AG10803 (cell line): ENCODE measurements at regions not wholly inside any gene's neighbourhood (a gene's known extent, or its start where the extent isn't known, plus 50 kb on each side); places are given as distances from the start of the nearest gene placed in this dataset.

Source experiments
- DNase-seq: peaks from one replicate; pipeline ENCODE4 v3.0.0; 2010; ENCODE audit warnings: low read depth
- H3K4me3 ChIP-seq: 2 replicates; pipeline ENCODE4 v1.5.1; 2011; ENCODE audit warnings: mild to moderate bottlenecking, low read length, control low read depth
- TF ChIP-seq, protein P1 (sequence below): conservative IDR thresholded peaks from 2 replicates; pipeline ENCODE4 v1.5.1; 2011; ENCODE audit warnings: mild to moderate bottlenecking, low read length, control low read depth, inconsistent platforms

DNA sequence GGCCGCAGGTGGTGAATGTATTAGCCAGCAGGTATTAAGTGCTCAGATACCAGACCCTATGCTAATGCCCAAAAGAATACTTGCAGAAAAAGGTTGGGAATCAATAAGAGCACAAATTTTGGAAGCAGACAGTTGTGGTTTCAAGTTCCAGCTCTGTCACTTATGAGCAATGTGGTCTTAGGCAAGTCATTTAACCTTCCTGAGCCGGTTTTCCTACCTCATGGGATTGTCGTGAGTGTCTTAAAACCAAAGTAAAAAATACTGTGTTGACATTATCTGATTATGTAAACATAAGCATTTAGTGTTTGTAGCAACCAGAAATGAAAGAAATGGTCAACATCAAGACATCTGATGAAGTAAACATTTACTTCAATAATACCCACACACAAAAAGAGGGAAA is 93.0 kb upstream of the CHST9 start:
- no peak for DNase-seq
- TF ChIP-seq, protein P1, sequence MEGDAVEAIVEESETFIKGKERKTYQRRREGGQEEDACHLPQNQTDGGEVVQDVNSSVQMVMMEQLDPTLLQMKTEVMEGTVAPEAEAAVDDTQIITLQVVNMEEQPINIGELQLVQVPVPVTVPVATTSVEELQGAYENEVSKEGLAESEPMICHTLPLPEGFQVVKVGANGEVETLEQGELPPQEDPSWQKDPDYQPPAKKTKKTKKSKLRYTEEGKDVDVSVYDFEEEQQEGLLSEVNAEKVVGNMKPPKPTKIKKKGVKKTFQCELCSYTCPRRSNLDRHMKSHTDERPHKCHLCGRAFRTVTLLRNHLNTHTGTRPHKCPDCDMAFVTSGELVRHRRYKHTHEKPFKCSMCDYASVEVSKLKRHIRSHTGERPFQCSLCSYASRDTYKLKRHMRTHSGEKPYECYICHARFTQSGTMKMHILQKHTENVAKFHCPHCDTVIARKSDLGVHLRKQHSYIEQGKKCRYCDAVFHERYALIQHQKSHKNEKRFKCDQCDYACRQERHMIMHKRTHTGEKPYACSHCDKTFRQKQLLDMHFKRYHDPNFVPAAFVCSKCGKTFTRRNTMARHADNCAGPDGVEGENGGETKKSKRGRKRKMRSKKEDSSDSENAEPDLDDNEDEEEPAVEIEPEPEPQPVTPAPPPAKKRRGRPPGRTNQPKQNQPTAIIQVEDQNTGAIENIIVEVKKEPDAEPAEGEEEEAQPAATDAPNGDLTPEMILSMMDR, result no peak
- H3K4me3 ChIP-seq, result no peak overlapping the region

DNA sequence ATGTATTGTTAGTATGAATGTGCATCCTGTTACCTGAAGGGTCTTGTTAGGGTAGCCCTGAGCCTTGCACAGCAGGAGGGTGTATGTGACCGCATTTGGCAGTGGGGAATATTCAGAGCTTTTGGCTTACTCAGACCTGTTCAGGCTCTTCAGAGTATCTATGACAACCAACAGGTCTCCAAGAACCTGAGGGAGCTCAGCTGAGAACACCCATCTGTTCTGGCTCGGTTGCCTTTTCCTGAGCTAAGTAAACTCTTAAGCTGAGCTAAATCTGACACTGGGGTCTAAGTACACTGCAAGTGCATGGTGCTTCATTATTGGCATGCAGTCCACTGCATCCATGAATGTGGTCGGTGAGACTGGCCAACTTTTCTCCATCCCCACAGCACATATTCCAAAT is 92.4 kb upstream of the CHST9 start:
- DNase-seq, result no peak
- TF ChIP-seq, protein P1, result no peak
- no peak overlapping the region for H3K4me3 ChIP-seq

DNA sequence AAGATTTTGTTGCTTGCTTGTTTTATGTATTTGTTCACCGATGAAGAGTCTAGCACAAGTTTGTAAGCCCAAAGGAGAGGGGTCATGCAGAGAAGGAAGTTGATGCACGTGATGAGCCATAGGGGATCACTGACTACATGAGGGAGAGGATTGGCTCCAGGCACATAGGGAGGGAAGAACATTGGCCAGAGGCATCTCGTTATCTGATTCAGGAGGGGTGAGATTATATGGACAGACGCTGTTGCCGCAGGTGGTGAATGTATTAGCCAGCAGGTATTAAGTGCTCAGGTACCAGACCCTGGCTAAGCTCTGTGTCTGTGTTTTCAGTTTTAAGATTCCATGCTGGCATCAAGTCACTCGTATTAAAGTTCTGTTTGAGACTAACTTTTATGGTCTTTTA is 91.8 kb upstream of the CHST9 start:
- H3K4me3 ChIP-seq, result no peak overlapping the region
- TF ChIP-seq, protein P1, result no peak
- no peak for DNase-seq

- H3K4me3 ChIP-seq, result no peak overlapping the region
- TF ChIP-seq, protein P1, result no peak
- DNase-seq, result no peak
These were observed 91.4 kb upstream of the CHST9 start for GRCh38 chr18:27276479-27276878.

GRCh38 chr18:27274901-27275300 is 89.8 kb upstream of the CHST9 start:
- TF ChIP-seq, protein P1, result no peak
- H3K4me3 ChIP-seq, result no peak overlapping the region
- DNase-seq, result no peak

DNA sequence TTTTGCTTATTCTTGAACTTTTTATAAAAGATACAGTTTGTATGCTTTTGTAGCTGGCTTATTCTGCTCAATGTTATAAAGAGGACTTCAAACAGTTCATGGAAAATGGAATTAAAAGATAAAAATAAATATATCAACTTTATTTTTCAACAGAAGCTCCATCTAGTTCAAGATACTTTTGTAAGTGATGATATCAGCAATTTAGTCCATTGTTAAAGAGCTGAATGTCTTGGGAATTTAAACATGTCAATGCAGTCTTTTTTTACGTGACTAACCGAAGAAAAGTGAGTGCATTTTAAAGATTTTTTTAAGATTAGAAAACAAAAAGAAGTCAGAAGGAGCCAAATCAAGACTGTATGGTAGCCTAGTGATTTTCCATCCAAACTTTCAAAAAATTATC is 85.4 kb upstream of the CHST9 start:
- no peak overlapping the region for H3K4me3 ChIP-seq
- DNase-seq, result no peak

GRCh38 chr18:27263369-27263768 is 78.3 kb upstream of the CHST9 start:
- no peak overlapping the region for H3K4me3 ChIP-seq
- no peak for DNase-seq
- TF ChIP-seq, protein P1, result no peak

More for the DNA sequence above, 85.4 kb upstream of the CHST9 start:
- TF ChIP-seq, protein P1, result no peak
